Aorta (tissue), 5 donors: ENCODE measurements at regions not wholly inside any gene's neighbourhood (a gene's known extent, or its start where the extent isn't known, plus 50 kb on each side); places are given as distances from the start of the nearest gene placed in this dataset.
"Not testable (repeated sequence)": the region's sequence is repeated elsewhere in the genome, so short reads cannot be mapped to it uniquely, and the experiment has no call there.

Source experiments
- ATAC-seq: fragments of 200-7000 bp; cut with Tn5 transposase; one replicate; pipeline ENCODE4 v1.9.1; 2022; ENCODE audit warnings: moderate library complexity; ENCODE audit not compliant: low FRiP score
- DNase-seq, 2 donors: peaks; one replicate each; pipeline ENCODE4 v3.0.0-alpha.2; 2020
- H3K27ac ChIP-seq, 2 donors: one replicate each; pipeline ENCODE4 v1.5.1; 2013; ENCODE audit warnings: low read length in 2 of 2, mild to moderate bottlenecking in 2 of 2, moderate library complexity in 2 of 2, control low read depth in 1 of 2, inconsistent platforms in 1 of 2, low read depth in 1 of 2
- H3K27me3 ChIP-seq, 2 donors: one replicate each; pipeline ENCODE4 v1.6.1; 2013; ENCODE audit warnings: control low read depth in 1 of 2, low read length in 1 of 2, mild to moderate bottlenecking in 1 of 2, moderate library complexity in 1 of 2; ENCODE audit not compliant: insufficient read depth in 2 of 2, control insufficient read depth in 1 of 2
- H3K36me3 ChIP-seq, 2 donors: one replicate each; pipeline ENCODE4 v1.6.1; 2013; ENCODE audit warnings: control low read depth in 1 of 2, low read length in 1 of 2, mild to moderate bottlenecking in 1 of 2; ENCODE audit not compliant: insufficient read depth in 2 of 2, control insufficient read depth in 1 of 2
- H3K4me1 ChIP-seq, 2 donors: one replicate each; pipeline ENCODE4 v1.6.1; 2013; ENCODE audit warnings: low read length in 2 of 2, control low read depth in 1 of 2, mild to moderate bottlenecking in 1 of 2, moderate library complexity in 1 of 2; ENCODE audit not compliant: insufficient read depth in 2 of 2, control insufficient read depth in 1 of 2
- H3K4me3 ChIP-seq, 2 donors: one replicate each; pipeline ENCODE4 v1.5.1; 2013; ENCODE audit warnings: low read length in 2 of 2, control low read depth in 1 of 2, mild to moderate bottlenecking in 1 of 2
- H3K9me3 ChIP-seq: one replicate; pipeline ENCODE4 v1.6.1; 2013; ENCODE audit warnings: mild to moderate bottlenecking, low read length; ENCODE audit not compliant: control insufficient read depth
- WGBS, 2 donors: extraction: QIAGEN DNeasy Blood & Tissue Kit; methylation state at CpG; one replicate each; pipeline ENCODE4 v1.1.7; 2013; 5-methylcytosine and 5-hydroxymethylcytosine counted together
- intact Hi-C, 2 donors: fragments of 100-400 bp; cut with DNase I; formaldehyde crosslinking; loops; one replicate each; pipeline versions ENCODE4 v1.14.2 to v1.15.0; 2022
- donor health status: healthy with polysubstance abuse.
- donor health status: Bipolar disorder and iron deficiency.
- donor health status: DM: no; HTN: no; CAD: no.
- donor health status: DM: no; HTN: no; CAD: no.
- donor health status: DM: yes; HTN: yes; CAD: no.

DNA sequence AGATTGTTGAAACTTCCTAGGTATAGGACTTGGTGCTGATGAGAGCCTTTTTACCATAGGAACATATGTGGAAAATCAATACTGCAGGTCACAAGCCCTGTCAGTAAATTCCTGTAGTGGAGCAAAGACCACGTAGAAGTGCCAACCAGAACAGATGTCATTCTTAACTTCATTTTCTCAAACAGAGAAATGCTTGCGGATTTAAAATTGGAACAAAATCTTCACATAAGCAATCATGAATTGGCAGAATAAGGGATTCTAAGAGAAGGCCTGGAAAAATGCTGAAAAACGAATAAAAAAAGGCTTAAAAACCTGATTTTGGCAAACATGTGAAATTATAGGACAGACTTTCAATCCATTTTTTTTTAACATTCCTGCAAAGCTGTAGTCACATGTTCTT, 80.8 kb upstream of the SMIM30 start:
- ATAC-seq, result no peak
- 51 to 64% methylated on average over 3 of the region's 3 CpGs for WGBS, 2 donors

GRCh38 chr7:113198226-113198625, 79.9 kb upstream of the SMIM30 start:
- ATAC-seq, result no peak

More for the DNA sequence above, 80.8 kb upstream of the SMIM30 start:
- Histone ChIP-seq H3K27me3 (no peaks in the 10 kb centered on the region), H3K9me3 (no peaks in the 10 kb centered on the region), H3K27ac (no peak overlapping the region), H3K4me3 (no peak overlapping the region), H3K36me3 (no peaks in the 10 kb centered on the region), H3K4me1 (no peaks in the 10 kb centered on the region)
- intact Hi-C loops, result no loop called here
- no peak for DNase-seq

DNA sequence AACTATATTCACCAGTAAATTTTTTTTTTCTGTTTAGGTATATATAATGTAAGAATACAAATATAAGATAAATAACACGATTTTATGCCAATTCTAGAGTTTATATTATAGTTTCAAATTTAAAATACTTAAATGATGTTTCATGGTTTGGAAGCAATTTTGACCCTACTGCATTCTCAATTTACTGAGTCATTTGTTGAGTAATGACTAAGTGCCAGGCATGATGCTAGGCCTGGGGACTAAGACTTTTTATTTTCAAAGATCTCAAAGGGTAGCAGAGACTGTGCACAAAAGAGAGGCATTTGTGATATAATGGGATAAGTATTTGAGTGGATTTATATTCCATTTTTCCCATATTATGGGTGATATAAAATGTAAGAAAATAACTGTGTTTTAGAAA, 78.9 kb upstream of the SMIM30 start:
- Histone ChIP-seq H3K9me3 (no peaks in the 10 kb centered on the region), H3K27ac (no peak overlapping the region), H3K4me1 (no peaks in the 10 kb centered on the region), H3K4me3 (no peak overlapping the region), H3K27me3 (no peaks in the 10 kb centered on the region), H3K36me3 (no peaks in the 10 kb centered on the region)
- ATAC-seq (no peak), DNase-seq (no peak)
- intact Hi-C loops, result no loop called here
- 11 to 16% methylated on average over 1 of the region's 1 CpG for WGBS, 2 donors

More at GRCh38 chr7:113198226-113198625, 79.9 kb upstream of the SMIM30 start:
- Histone ChIP-seq H3K4me1 (no peaks in the 10 kb centered on the region), H3K27me3 (no peaks in the 10 kb centered on the region), H3K27ac (no peak overlapping the region), H3K4me3 (no peak overlapping the region), H3K36me3 (no peaks in the 10 kb centered on the region), H3K9me3 (no peaks in the 10 kb centered on the region)
- intact Hi-C loops, result no loop called here
- DNase-seq, result no peak
- WGBS, 2 donors, result 60 to 65% methylated on average over 2 of the region's 2 CpGs

- Histone ChIP-seq H3K4me1 (no peaks in the 10 kb centered on the region), H3K27ac (no peak overlapping the region), H3K4me3 (no peak overlapping the region), H3K36me3 (no peaks in the 10 kb centered on the region), H3K9me3 (no peaks in the 10 kb centered on the region), H3K27me3 (no peaks in the 10 kb centered on the region)
- no peak for ATAC-seq
- 55 to 61% methylated on average over 4 of the region's 4 CpGs for whole genome bisulfite sequencing, 2 donors
- DNase-seq, result no peak
- intact Hi-C loops, result no loop called here
Observed at GRCh38 chr7:113188396-113188795, 70.0 kb upstream of the SMIM30 start.

DNA sequence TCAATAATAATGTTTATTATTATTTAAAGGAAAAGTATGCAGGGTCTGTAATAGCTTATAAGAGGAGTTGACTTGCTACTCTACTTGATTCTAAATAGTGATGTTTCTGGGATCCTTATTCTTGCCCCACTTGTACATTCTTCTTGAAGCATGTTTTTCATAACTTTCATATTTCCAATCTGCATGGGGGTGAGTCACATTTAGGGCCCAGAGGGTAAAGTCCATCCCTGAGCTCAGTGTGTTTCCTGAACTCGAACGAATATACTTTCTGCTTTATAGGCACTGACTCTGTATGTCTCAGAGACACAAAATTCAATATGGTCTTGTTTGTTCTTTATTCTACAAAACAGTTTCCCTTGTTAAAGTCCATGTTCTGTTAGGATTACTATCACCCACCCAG, 61.0 kb upstream of the SMIM30 start:
- H3K4me1 ChIP-seq, result no peaks in the 10 kb centered on the region
- DNase-seq (no peak), ATAC-seq (no peak)
- no peak overlapping the region for H3K4me3 ChIP-seq
- no peaks in the 10 kb centered on the region for H3K36me3 ChIP-seq
- no peak overlapping the region for H3K27ac ChIP-seq
- H3K27me3 ChIP-seq, result no peaks in the 10 kb centered on the region
- 82 to 87% methylated on average over 2 of the region's 2 CpGs for WGBS, 2 donors
- no peaks in the 10 kb centered on the region for H3K9me3 ChIP-seq
- intact Hi-C loops, result no loop called here

DNA sequence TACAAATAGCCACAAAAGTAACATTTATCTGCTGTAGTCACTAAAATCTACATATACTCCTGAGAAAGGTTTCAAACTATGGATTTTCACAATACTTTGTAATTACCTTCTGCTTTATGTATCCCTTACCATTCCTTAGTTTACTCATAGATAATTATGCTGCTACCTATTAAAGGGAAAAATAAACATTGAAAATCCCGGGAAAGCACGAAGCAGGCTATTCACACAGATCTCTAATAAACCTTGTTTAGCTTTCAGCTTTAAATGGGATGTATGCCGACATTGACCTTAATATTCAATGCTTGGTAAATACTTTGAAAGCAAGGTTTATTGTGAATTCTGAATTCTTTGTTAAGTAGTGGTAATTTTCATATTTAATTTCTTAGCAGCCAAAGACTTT, 58.5 kb upstream of the SMIM30 start:
- DNase-seq, result no peak
- Histone ChIP-seq H3K4me1 (no peaks in the 10 kb centered on the region), H3K9me3 (no peaks in the 10 kb centered on the region), H3K27ac (no peak overlapping the region), H3K27me3 (no peaks in the 10 kb centered on the region), H3K4me3 (no peak overlapping the region), H3K36me3 (no peaks in the 10 kb centered on the region)
- 83% methylated on average over 3 of the region's 3 CpGs for WGBS, 2 donors
- intact Hi-C loops, result no loop called here
- no peak for ATAC-seq

DNA sequence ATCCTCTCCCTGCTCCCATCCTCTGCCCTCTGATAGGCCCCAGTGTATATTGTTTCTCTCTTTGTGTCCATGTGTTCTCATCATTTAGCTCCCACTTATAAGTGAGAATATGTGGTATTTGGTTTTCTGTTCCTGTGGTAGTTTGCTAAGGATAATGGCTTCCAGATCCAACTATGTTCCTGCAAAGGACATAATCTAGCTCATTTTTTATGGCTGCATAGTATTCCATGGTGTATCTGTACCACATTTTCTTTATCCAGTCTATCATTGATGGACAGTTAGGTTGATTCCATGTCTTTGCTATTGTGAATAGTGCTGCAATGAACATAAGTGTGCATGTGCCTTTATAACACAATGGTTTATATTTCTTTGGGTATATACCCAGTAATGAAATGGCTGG, 57.8 kb upstream of the SMIM30 start:
- intact Hi-C loops, ATAC-seq, H3K36me3 ChIP-seq, H3K27ac ChIP-seq, H3K4me3 ChIP-seq, H3K27me3 ChIP-seq, H3K4me1 ChIP-seq, H3K9me3 ChIP-seq, DNase-seq: not testable (repeated sequence)

- H3K27ac ChIP-seq, result no peak overlapping the region
- no peak overlapping the region for H3K4me3 ChIP-seq
- DNase-seq (no peak), ATAC-seq (no peak)
- H3K4me1 ChIP-seq, result no peaks in the 10 kb centered on the region
- H3K9me3 ChIP-seq, result no peaks in the 10 kb centered on the region
- WGBS, 2 donors, result 98 to 100% methylated on average over 1 of the region's 1 CpG
- H3K36me3 ChIP-seq, result no peaks in the 10 kb centered on the region
- no peaks in the 10 kb centered on the region for H3K27me3 ChIP-seq
- intact Hi-C loops, result no loop called here
Observed at GRCh38 chr7:113175525-113176104, 57.3 kb upstream of the SMIM30 start.

DNA sequence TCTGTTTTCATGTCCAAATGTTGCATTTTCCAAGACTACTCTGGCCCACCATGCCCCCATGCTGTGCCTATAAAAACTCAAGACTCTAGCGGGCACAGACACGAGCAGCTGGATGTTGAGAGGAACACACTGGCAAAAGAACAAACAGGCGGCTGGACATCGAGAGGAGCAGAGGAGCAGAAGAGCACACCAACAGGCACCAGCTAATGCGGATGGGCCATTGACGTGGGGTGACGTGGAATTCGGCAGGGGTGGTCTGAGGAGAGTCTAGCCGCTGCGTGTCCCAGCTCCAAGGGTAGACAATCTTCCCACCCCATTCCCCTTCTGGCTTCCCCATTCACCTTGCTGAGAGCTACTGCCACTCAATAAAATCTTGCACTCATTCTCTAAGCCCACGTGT, 54.4 kb upstream of the SMIM30 start:
- ATAC-seq (no peak), DNase-seq (no peak)
- intact Hi-C loops, result no loop called here
- Histone ChIP-seq H3K9me3 (no peaks in the 10 kb centered on the region), H3K4me1 (no peaks in the 10 kb centered on the region), H3K36me3 (no peaks in the 10 kb centered on the region), H3K4me3 (no peak overlapping the region), H3K27ac (no peak overlapping the region), H3K27me3 (no peaks in the 10 kb centered on the region)
- 96% methylated on average over 11 of the region's 11 CpGs for WGBS, 2 donors
